ENCODE measurements at regions not wholly inside any gene's neighbourhood (a gene's known extent, or its start where the extent isn't known, plus 50 kb on each side); places are given as distances from the start of the nearest gene placed in this dataset.

DNA sequence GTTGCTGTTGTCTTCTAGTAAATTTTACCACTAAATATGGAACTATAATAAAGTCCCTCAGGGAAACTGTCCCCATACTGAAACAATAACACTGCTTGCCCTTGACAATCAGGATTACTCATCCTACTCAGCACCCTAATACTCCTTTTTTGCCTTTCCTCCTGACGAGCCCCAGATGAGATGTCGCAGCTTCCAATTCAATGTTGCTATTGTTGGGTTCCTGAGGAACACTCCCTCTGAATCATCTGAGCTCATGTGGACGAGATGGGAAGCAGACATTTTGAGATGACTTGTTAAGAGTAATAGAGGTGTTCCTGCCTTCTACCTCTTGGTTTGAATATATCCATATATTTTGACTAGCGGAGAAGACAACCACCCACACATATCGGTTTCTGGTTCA is 187.8 kb upstream of the FAM98A start:
- DNase-seq: no peak

GRCh38 chr2:33785201-33786106 is 186.4 kb upstream of the FAM98A start:
- no peak for DNase-seq

DNA sequence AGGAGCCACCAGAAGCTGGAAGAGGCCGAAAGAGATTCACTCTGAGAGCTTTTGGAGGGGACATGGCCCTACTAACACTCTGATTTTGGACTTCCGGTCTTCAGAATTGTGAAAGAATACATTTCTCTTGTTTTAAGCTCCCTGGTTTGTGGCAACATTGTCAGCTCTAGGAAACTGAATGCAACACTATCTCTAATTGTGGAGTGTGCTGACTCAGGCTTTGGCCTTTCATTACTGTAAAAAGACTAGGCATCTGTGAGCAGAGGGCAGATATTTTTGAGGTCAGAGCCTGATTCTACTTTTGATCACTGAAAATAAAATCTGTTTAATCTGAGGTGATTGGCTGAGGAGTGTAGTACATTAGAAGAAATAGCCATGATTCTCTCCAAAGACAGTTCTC is 185.4 kb upstream of the FAM98A start:
- no peak for DNase-seq

- DNase-seq: peak in 1 of 2 experiments; percentile 16
Observed at GRCh38 chr2:33782395-33783230, 183.5 kb upstream of the FAM98A start.

DNA sequence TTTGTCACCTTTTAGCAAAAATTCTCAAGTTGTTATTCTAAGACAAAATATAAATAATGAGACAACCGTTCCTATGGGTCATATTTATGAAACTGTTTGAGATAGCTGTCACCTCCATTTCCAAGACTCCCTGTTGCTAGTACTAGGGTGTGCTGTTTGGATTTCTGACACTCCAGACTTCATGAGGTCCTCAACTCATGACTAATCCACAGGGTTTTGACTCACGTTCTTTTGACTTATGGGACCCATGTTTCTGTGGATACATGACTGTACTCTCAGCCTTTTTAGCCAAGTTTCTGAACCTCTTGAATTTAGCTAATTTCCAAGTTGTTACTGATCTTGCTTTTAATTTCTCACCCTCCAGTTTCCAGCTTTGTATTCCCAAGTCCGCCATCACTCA is 178.7 kb upstream of the FAM98A start:
- no peak for DNase-seq

- DNase-seq: no peak
Observed at GRCh38 chr2:33775306-33775705, 176.2 kb upstream of the FAM98A start.

DNA sequence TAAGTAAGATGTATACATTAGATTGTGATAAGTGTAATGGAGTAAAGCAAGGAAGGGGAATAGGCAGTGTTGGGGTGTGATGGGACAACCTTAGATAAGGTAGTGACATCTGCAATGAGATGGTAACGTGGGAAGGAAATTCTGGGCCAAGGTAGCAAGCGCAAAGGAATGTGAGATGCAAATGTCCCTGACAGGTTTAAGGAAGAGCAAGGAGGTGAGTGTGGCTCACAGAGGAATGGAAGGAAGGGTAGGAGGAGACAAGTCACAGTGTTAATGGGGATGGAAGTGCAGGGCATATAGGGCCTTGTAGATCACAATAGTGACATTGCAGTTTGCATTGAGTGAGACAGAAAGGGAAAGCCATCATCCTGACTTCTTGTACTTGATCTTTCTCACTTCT is 170.9 kb upstream of the FAM98A start:
- no peak for DNase-seq

GRCh38 chr2:33766175-33766574 is 167.1 kb upstream of the FAM98A start:
- DNase-seq: no peak

DNA sequence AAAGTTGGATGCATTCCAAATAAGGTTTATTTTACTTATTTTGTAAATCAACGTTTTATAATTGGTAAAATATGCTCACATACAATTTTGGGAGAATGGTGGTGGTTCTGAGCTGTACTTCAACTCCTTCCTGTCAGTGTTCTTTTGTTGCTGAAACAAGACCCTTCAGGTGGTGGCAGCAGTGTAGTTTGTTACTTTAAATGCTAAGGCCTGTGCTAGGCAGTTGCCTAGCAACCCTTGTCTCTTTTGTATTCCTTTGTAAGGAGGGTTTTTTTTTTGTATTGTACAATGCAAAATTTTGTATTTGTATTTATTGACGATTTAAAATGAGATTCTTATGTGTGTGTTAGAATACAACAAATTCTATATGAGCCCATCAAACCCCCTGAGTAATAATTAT is 166.0 kb upstream of the FAM98A start:
- peak; percentile 16 to 50 for DNase-seq

DNA sequence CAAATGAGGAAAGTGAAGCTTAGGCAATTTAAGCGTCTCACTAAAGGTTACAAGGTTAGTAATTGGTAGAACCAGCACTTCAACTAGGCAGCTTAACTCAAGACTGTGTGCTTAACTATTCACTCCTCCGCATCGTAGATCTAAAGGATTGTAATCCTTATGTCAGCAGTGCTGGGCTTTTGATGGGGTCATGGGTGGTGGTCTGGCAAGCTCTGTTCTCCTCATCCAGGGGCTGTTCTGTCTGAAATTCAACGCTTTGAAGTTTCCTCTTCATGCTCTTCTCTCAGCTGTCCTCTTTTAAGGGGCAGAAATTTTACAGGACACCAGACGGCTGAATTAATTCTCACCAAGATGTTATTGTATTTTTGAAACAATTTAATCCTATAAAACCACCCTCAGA is 165.5 kb upstream of the FAM98A start:
- no peak for DNase-seq

GRCh38 chr2:33763671-33764310 is 164.7 kb upstream of the FAM98A start:
- DNase-seq: no peak

DNA sequence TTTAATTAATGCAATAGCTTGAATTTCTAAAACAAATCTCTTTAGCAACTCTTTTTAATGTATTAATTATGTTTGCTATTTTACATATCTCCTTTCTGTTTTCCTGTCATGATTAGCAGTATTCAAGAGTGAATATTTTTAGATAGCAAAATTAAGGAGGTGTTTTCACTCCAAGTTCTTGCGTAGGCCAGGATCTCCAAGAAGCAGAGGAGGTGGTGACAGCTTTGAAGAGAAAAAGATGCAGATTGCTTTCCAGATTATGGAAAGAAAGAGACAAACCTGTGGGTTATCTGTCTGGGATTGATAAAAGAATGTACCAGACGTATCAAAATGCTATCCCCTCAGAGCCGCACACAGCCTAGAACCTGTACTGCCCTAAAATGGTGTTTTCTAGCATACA is 163.5 kb upstream of the FAM98A start:
- no peak for DNase-seq

DNA sequence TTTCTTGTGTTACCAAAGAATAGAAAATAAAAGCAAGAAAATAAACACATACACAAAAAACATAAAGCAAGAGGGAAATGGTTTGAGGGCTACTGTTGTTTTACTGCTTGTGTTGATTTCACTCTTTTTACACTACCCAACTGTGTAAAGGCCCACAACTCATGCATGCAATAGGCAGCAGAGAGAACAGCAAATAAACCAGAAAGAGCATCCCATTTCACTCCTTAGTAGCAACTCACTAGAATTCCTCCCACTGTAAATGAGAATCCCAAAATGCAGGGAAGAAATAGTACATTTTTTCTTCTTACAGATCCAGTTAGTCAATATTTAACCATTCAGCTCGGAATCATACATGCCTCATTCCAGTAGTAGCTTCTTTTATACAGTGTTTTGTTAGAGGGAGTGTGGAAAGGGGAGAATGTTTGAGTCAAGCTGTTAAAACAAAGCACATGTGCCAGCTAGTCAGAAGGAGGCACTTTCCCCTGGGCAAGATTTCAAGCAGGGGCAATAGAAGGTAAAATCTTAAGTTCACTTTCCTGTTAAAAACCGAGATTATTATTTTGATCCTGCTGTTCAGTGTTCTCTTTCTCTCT is 147.2 kb upstream of the FAM98A start:
- no peak for DNase-seq

- no peak for DNase-seq
Observed at GRCh38 chr2:33735096-33735495, 136.0 kb upstream of the FAM98A start.

DNA sequence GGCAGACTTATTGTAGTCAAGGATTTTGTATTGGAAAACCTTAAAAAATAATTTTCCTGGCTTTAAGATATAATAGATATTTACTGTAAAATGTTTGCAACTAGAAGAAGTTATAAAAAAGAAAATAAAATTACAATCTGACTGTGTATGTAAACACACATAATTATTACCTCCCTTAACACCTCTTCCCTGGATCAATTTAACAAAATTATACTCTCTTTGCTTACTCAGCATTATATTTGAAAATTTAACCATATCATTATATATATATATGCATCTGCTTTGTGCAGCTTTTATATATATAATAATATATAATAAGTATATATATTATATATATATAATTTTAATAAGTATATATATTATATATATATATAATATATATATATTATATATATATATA is 131.7 kb upstream of the FAM98A start:
- DNase-seq: no peak

DNA sequence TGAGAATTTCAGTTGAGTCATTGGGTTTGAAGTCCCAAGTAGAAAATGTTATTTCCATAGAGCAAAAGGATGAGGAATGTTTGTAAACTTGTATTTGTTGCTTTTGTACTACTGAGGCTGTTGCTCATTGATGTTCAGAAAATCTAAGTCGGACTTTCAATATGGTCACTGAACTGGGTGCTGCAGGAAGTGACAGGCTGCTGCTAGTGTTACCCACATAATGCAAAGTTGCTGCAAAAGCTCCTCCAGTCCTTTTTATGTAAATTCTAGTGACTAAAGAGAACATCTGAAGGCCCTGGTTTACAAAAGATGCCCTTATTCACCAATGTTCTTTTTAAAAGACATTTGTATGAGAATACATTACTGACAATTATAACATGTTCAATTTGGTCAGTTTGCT is 131.1 kb upstream of the FAM98A start:
- no peak for DNase-seq

DNA sequence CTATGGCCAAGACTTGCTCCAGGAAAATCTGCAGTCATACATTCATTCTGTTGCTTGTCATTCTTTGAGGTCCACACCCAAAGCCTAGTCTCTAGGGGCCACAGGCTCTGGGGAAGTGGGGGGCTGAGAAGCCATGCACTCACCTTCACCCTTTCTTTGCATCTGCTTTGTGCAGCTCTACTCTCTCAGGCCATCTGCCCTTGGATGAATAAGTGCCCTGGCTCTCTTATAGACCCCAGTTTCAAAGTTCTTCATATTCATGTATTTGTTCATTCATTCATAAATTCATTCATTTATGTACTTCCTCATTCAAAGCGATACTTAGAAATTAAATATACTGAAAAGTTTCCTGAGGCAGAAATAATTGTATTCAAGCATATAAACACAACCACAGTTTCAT is 130.3 kb upstream of the FAM98A start:
- no peak for DNase-seq

GRCh38 chr2:33728106-33728505 is 129.0 kb upstream of the FAM98A start:
- no peak for DNase-seq

GRCh38 chr2:33727361-33728032 is 128.4 kb upstream of the FAM98A start:
- DNase-seq: no peak

DNA sequence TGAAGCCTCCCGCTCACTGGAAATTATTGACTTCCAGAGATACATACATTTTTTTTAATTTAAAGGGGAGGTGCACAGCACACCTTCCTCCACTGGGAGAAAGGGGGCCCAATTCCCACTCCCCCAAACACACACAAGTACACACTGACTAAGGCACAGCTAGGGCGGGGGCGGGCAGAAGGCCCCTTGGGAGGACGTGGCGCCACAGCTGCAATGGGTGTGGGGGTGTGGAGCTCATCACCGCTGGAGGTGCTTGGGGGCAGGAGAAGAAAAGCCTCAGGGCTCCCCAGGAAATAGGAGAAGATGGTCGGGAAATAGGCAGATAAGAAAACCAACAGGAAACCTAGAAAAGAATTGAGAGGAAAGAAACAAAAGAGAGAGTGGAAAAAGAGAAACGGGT is 127.3 kb upstream of the FAM98A start:
- no peak for DNase-seq

GRCh38 chr2:33723329-33723728 is 124.2 kb upstream of the FAM98A start:
- peak; percentile 20 to 27 for DNase-seq

- DNase-seq: no peak
Observed at GRCh38 chr2:33719067-33719466, 120.0 kb upstream of the FAM98A start.

DNA sequence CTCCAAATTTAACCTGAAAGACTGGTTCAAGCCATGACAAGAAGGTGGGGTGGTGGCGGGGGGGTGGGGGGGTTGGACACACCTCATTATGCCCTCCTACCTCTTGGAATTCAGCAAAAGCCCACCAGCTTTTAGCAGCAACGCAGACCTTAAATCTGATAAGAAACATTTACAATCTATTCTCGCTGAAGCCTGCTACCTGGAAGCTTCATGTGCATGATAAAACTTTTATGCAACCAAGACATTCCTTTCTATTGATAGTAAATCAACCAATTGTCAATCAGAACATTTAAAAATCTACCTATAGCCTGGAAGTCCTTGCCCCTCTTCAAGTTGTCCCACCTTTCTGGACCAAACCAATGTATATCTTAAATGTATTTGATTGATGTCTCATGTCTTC is 113.6 kb upstream of the FAM98A start:
- no peak for DNase-seq

Data from NCI-H1930 (cell line).